Umbilical cord (tissue), 1 donor: ENCODE measurements at regions not wholly inside any gene's neighbourhood (a gene's known extent, or its start where the extent isn't known, plus 50 kb on each side); places are given as distances from the start of the nearest gene placed in this dataset.

Experiments
- DNase-seq: peaks from one replicate; pipeline ENCODE4 v3.0.0-alpha.2; 2015; ENCODE audit warnings: low spot score

- DNase-seq: no peak
These were observed 206.7 kb upstream of the TBC1D5 start for GRCh38 chr3:17949101-17949500.

GRCh38 chr3:17947833-17948232 is 205.4 kb upstream of the TBC1D5 start:
- no peak for DNase-seq

GRCh38 chr3:17946619-17947018 is 204.2 kb upstream of the TBC1D5 start:
- no peak for DNase-seq

- no peak for DNase-seq
These were observed 203.5 kb upstream of the TBC1D5 start for GRCh38 chr3:17945799-17946399.

- no peak for DNase-seq
These were observed 202.8 kb upstream of the TBC1D5 start for GRCh38 chr3:17945018-17945798.

- DNase-seq: no peak
These were observed 200.4 kb upstream of the TBC1D5 start for GRCh38 chr3:17942856-17943255.

GRCh38 chr3:17941766-17942165 is 199.3 kb upstream of the TBC1D5 start:
- DNase-seq: no peak

GRCh38 chr3:17941152-17941551 is 198.7 kb upstream of the TBC1D5 start:
- DNase-seq: no peak

- DNase-seq: no peak
These were observed 196.7 kb upstream of the TBC1D5 start for GRCh38 chr3:17939157-17939556.

GRCh38 chr3:17938313-17938712 is 195.9 kb upstream of the TBC1D5 start:
- no peak for DNase-seq

- DNase-seq: no peak
These were observed 194.5 kb upstream of the TBC1D5 start for GRCh38 chr3:17936736-17937480.

- peak; percentile 17 for DNase-seq
These were observed 192.8 kb upstream of the TBC1D5 start for GRCh38 chr3:17935222-17935621.

GRCh38 chr3:17932136-17932771 is 189.8 kb upstream of the TBC1D5 start:
- no peak for DNase-seq

- DNase-seq: no peak
These were observed 188.7 kb upstream of the TBC1D5 start for GRCh38 chr3:17931131-17931530.

GRCh38 chr3:17928502-17929145 is 186.2 kb upstream of the TBC1D5 start:
- DNase-seq: no peak

GRCh38 chr3:17927036-17927435 is 184.6 kb upstream of the TBC1D5 start:
- no peak for DNase-seq

- DNase-seq: no peak
These were observed 172.9 kb upstream of the TBC1D5 start for GRCh38 chr3:17915341-17915740.

GRCh38 chr3:17913359-17913758 is 170.9 kb upstream of the TBC1D5 start:
- peak; percentile 84 for DNase-seq

- no peak for DNase-seq
These were observed 169.7 kb upstream of the TBC1D5 start for GRCh38 chr3:17911986-17912760.

GRCh38 chr3:17910922-17911321 is 168.5 kb upstream of the TBC1D5 start:
- no peak for DNase-seq

- DNase-seq: no peak
These were observed 167.3 kb upstream of the TBC1D5 start for GRCh38 chr3:17909714-17910113.
